Thoracic aorta (tissue), 2 donors: ENCODE measurements at regions not wholly inside any gene's neighbourhood (a gene's known extent, or its start where the extent isn't known, plus 50 kb on each side); places are given as distances from the start of the nearest gene placed in this dataset.

ENCODE experiments used
- ATAC-seq: fragments of 150-250 bp; one replicate; pipeline ENCODE4 v1.8.0; 2017; ENCODE audit warnings: low read depth; ENCODE audit not compliant: insufficient number of reproducible peaks, low FRiP score
- DNase-seq: peaks from one replicate; pipeline ENCODE4 v3.0.0-alpha.2; 2020; ENCODE audit warnings: low spot score
- H3K27ac ChIP-seq, 2 donors: fragments of 200-600 bp; sonication (generic); 1 replicate in 1 of 2; 2 replicates in 1 of 2; pipeline ENCODE4 v1.5.1; 2016; ENCODE audit warnings: mild to moderate bottlenecking in 2 of 2, moderate library complexity in 2 of 2
- H3K27me3 ChIP-seq: fragments of 200-600 bp; sonication (generic); replicated peaks from 2 replicates; pipeline ENCODE4 v1.6.0; 2016; ENCODE audit warnings: mild to moderate bottlenecking; ENCODE audit not compliant: insufficient read depth
- H3K36me3 ChIP-seq: fragments of 200-600 bp; sonication (generic); one replicate; pipeline ENCODE4 v1.5.1; 2016
- H3K4me1 ChIP-seq, 2 donors: fragments of 200-600 bp; sonication (generic); 1 replicate in 1 of 2; 2 replicates in 1 of 2; pipeline versions ENCODE4 v1.5.1 to v1.6.0; 2016; ENCODE audit warnings: low read depth in 2 of 2, mild to moderate bottlenecking in 1 of 2; ENCODE audit not compliant: control insufficient read depth in 1 of 2
- H3K4me3 ChIP-seq: fragments of 200-600 bp; sonication (generic); 2 replicates; pipeline ENCODE4 v1.5.1; 2016; ENCODE audit warnings: mild to moderate bottlenecking
- H3K9me3 ChIP-seq: fragments of 200-600 bp; sonication (generic); 2 replicates; pipeline ENCODE4 v1.5.1; 2016
- TF ChIP-seq, protein P1 (sequence below): fragments of 200-600 bp; sonication (generic); IDR thresholded peaks from one replicate; pipeline ENCODE4 v1.5.1; 2019; ENCODE audit warnings: antibody characterized with exemption

GRCh38 chr13:79226938-79227337 lies 179.1 kb downstream of the RBM26 start:
- H3K4me1 ChIP-seq, result no peaks in the 10 kb centered on the region
- TF ChIP-seq, protein P1, sequence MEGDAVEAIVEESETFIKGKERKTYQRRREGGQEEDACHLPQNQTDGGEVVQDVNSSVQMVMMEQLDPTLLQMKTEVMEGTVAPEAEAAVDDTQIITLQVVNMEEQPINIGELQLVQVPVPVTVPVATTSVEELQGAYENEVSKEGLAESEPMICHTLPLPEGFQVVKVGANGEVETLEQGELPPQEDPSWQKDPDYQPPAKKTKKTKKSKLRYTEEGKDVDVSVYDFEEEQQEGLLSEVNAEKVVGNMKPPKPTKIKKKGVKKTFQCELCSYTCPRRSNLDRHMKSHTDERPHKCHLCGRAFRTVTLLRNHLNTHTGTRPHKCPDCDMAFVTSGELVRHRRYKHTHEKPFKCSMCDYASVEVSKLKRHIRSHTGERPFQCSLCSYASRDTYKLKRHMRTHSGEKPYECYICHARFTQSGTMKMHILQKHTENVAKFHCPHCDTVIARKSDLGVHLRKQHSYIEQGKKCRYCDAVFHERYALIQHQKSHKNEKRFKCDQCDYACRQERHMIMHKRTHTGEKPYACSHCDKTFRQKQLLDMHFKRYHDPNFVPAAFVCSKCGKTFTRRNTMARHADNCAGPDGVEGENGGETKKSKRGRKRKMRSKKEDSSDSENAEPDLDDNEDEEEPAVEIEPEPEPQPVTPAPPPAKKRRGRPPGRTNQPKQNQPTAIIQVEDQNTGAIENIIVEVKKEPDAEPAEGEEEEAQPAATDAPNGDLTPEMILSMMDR, result no peak
- H3K27ac ChIP-seq, result no peak overlapping the region
- ATAC-seq, result no peak
- no peaks in the 10 kb centered on the region for H3K27me3 ChIP-seq
- H3K9me3 ChIP-seq, result no peaks in the 10 kb centered on the region
- no peaks in the 10 kb centered on the region for H3K36me3 ChIP-seq
- DNase-seq, result no peak
- no peak overlapping the region for H3K4me3 ChIP-seq

DNA sequence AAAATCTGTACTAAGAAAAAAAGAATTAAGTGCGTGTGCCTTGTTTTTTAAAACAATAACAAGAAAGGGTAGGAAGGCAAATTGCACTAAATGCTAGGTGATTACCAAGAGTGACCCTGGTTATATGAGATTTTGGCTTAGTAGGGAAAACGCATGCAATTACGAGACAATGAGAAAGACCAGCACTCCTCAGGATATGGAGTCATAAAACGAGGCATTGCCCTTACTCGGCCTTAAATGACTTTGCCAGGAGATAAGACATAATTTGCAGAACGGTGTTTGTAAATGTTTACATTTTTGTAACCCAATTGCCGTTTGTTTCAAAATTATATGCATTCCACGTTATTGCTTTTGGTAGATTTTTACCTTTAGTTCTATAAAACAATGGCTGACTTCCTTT lies 179.8 kb downstream of the RBM26 start:
- H3K36me3 ChIP-seq, result no peaks in the 10 kb centered on the region
- H3K4me1 ChIP-seq, result no peaks in the 10 kb centered on the region
- H3K27ac ChIP-seq, result no peak overlapping the region
- no peak overlapping the region for H3K4me3 ChIP-seq
- DNase-seq (no peak), ATAC-seq (no peak)
- H3K9me3 ChIP-seq, result no peaks in the 10 kb centered on the region
- no peaks in the 10 kb centered on the region for H3K27me3 ChIP-seq
- TF ChIP-seq, protein P1, result no peak

GRCh38 chr13:79225487-79226232 lies 180.4 kb downstream of the RBM26 start:
- Histone ChIP-seq H3K36me3 (no peaks in the 10 kb centered on the region), H3K4me3 (no peak overlapping the region), H3K9me3 (no peaks in the 10 kb centered on the region), H3K4me1 (no peaks in the 10 kb centered on the region), H3K27ac (no peak overlapping the region), H3K27me3 (no peaks in the 10 kb centered on the region)
- TF ChIP-seq, protein P1, result no peak
- ATAC-seq (no peak), DNase-seq (no peak)

DNA sequence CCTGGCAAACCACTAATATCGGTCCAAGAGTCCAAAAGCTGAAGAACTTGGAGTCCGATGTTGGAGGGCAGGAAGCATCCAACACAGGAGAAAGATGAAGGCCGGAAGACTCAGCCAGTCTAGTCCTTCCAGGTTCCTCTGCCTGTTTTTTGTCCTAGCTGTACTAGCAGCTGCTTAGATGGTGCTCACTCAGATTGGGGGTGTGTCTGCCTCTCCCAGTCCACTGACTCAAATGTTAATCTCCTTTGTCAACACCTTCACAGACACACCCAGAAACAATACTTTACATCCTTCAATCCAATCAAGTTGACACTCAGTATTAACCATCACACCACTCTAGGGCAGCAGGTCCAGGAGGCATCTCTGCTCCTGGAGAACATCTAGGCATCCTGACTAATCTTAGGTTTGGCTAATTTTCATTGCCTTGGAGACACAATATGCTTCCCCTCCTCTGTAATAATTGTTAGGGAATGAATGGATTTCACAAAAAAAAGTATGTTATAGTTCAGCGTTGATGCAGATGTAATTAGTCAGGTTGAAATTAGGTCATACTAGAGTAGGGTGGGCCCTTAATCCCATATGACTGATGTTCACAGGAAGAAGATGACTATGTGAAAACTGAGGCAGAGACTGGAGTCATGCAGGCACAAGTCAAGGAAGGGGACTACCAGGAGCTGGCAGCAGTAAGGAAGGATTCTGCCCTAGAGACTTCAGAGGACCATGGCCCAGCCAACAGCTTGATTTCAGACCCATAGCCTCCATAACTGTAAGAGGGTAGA lies 183.4 kb downstream of the RBM26 start:
- ATAC-seq (no peak), DNase-seq (no peak)
- H3K27ac ChIP-seq, result no peak overlapping the region
- H3K4me3 ChIP-seq, result no peak overlapping the region
- no peaks in the 10 kb centered on the region for H3K9me3 ChIP-seq
- TF ChIP-seq, protein P1, result no peak
- H3K36me3 ChIP-seq, result no peaks in the 10 kb centered on the region
- H3K27me3 ChIP-seq, result no peaks in the 10 kb centered on the region
- H3K4me1 ChIP-seq, result no peaks in the 10 kb centered on the region

GRCh38 chr13:79212064-79212619 lies 193.9 kb downstream of the RBM26 start:
- Histone ChIP-seq H3K27me3 (no peaks in the 10 kb centered on the region), H3K4me3 (no peak overlapping the region), H3K4me1 (no peaks in the 10 kb centered on the region), H3K27ac (no peak overlapping the region), H3K36me3 (no peaks in the 10 kb centered on the region), H3K9me3 (no peaks in the 10 kb centered on the region)
- DNase-seq (no peak), ATAC-seq (no peak)
- TF ChIP-seq, protein P1, result no peak
